K562 (cell line): ENCODE measurements at regions not wholly inside any gene's neighbourhood (a gene's known extent, or its start where the extent isn't known, plus 50 kb on each side); places are given as distances from the start of the nearest gene placed in this dataset.

Experiments
- CREB3L1 ChIP-seq: fragments of 450-650 bp; IDR thresholded peaks from 2 replicates; pipeline ENCODE4 v1.6.1; 2014; ENCODE audit warnings: low read depth, mild to moderate bottlenecking, moderate library complexity, borderline replicate concordance
- CTBP1 ChIP-seq: fragments of 450-650 bp; IDR thresholded peaks from 2 replicates; pipeline ENCODE4 v1.6.1; 2016; ENCODE audit warnings: borderline replicate concordance
- CTCF ChIP-seq, 3 experiments: IDR thresholded peaks in 2 of 3; conservative IDR thresholded peaks in 1 of 3; 2 replicates each; pipeline ENCODE4 v1.5.1; 2011 to 2012; ENCODE audit warnings: low read length in 3 of 3, mild to moderate bottlenecking in 3 of 3, control low read depth in 2 of 3, improper control_type of control experiment in 1 of 3, inconsistent platforms in 1 of 3, low read depth in 1 of 3, mixed read lengths in 1 of 3, moderate library complexity in 1 of 3; ENCODE audit not compliant: insufficient read depth in 2 of 3
- KDM1A ChIP-seq, 2 experiments: fragments of 450-650 bp; IDR thresholded peaks; 2 replicates each; pipeline ENCODE4 v1.6.1; 2016; ENCODE audit warnings: mild to moderate bottlenecking in 2 of 2
- POLR3A ChIP-seq: IDR thresholded peaks from 2 replicates; pipeline ENCODE4 v1.6.1; 2011; ENCODE audit warnings: borderline replicate concordance, mild to moderate bottlenecking, moderate library complexity; ENCODE audit not compliant: insufficient read length, insufficient read depth; ENCODE audit errors: extremely low read depth

DNA sequence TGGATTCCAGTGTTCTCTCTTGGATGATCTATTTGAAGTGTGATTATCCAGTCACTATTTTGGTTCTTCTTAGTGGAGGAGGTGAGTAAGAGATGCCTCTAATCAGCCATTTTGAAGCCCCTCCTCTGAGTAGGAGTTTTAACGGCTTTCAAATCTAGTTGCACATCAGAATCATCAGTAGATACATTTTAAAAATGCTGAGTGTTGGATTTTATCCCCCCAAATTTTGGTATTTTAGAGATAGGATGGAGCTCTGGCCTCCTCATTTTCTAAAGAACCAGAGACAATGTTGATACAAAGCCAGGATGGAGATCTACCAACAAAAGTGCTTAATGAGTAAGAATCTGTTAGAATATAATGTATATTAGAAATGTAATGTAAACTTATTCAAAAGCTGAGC, 1061.0 kb upstream of the WWC1 start:
- no peak for TF ChIP-seq CREB3L1
- TF ChIP-seq KDM1A (IDR thresholded peaks at IDR 0.05): no peak
- TF ChIP-seq CTBP1: no peak
- no peak for TF ChIP-seq POLR3A
- no peak for TF ChIP-seq CTCF (IDR thresholded peaks at IDR 0.05 in 2 of 3, conservative IDR thresholded peaks at IDR 0.05 in 1 of 3; ENCODE audit: insufficient read depth in 2 of 3, low read depth in 1 of 3, low read length in 3 of 3)
